ENCODE measurements at regions not wholly inside any gene's neighbourhood (a gene's known extent, or its start where the extent isn't known, plus 50 kb on each side); places are given as distances from the start of the nearest gene placed in this dataset.

- Mint-ChIP-seq H3K4me1 (ENCODE audit: low read depth) (no peaks in the 10 kb centered on the region), H3K36me3 (ENCODE audit: low read depth) (no peaks in the 10 kb centered on the region), H3K4me3 (no peak overlapping the region), H3K27me3 (no peaks in the 10 kb centered on the region), H3K9me3 (peaks cover 11% of the 10 kb centered on the region), H3K27ac (no peak overlapping the region)
- CTCF ChIA-PET: no interaction called here
- POLR2A ChIA-PET: no interaction called here
- intact Hi-C loops (cut with micrococcal nuclease): no loop called here
- DNase-seq (no peak), ATAC-seq (no peak)
- no peak for TF ChIP-seq CTCF (IDR thresholded peaks at IDR 0.05)
Observed at GRCh38 chr11:97445561-97445960, 1055.7 kb downstream of the JRKL start.

- POLR2A ChIA-PET: no interaction called here
- DNase-seq (no peak), ATAC-seq (no peak)
- intact Hi-C loops (cut with micrococcal nuclease): no loop called here
- Mint-ChIP-seq H3K9me3 (peaks cover 12% of the 10 kb centered on the region), H3K36me3 (ENCODE audit: low read depth) (no peaks in the 10 kb centered on the region), H3K4me3 (no peak overlapping the region), H3K4me1 (ENCODE audit: low read depth) (no peaks in the 10 kb centered on the region), H3K27ac (no peak overlapping the region), H3K27me3 (no peaks in the 10 kb centered on the region)
- CTCF ChIA-PET: no interaction called here
- TF ChIP-seq CTCF (IDR thresholded peaks at IDR 0.05): no peak
Observed at GRCh38 chr11:97451441-97451840, 1061.6 kb downstream of the JRKL start.

- no peaks in the 10 kb centered on the region for H3K27me3 Mint-ChIP-seq
- no peak overlapping the region for H3K27ac Mint-ChIP-seq
- ChIA-PET CTCF (no interaction called here), POLR2A (no interaction called here)
- H3K9me3 Mint-ChIP-seq: peaks cover 14% of the 10 kb centered on the region
- intact Hi-C loops (cut with micrococcal nuclease): no loop called here
- DNase-seq (no peak), ATAC-seq (no peak)
- no peak overlapping the region for H3K4me3 Mint-ChIP-seq
- no peaks in the 10 kb centered on the region for H3K4me1 Mint-ChIP-seq (ENCODE audit: low read depth)
- no peaks in the 10 kb centered on the region for H3K36me3 Mint-ChIP-seq (ENCODE audit: low read depth)
- no peak for TF ChIP-seq CTCF (IDR thresholded peaks at IDR 0.05)
Observed at GRCh38 chr11:97454988-97455387, 1065.2 kb downstream of the JRKL start.

- DNase-seq (no peak), ATAC-seq (no peak)
- intact Hi-C loops (cut with micrococcal nuclease): no loop called here
- Mint-ChIP-seq H3K9me3 (peaks cover 24% of the 10 kb centered on the region), H3K4me3 (no peak overlapping the region), H3K4me1 (ENCODE audit: low read depth) (no peaks in the 10 kb centered on the region), H3K27me3 (no peaks in the 10 kb centered on the region), H3K27ac (no peak overlapping the region), H3K36me3 (ENCODE audit: low read depth) (no peaks in the 10 kb centered on the region)
- CTCF ChIA-PET: no interaction called here
- POLR2A ChIA-PET: no interaction called here
- TF ChIP-seq CTCF (IDR thresholded peaks at IDR 0.05): no peak
Observed at GRCh38 chr11:97460091-97460490, 1070.3 kb downstream of the JRKL start.

- H3K4me1 Mint-ChIP-seq (ENCODE audit: low read depth): no peaks in the 10 kb centered on the region
- H3K9me3 Mint-ChIP-seq: peaks cover 19% of the 10 kb centered on the region
- no peak overlapping the region for H3K27ac Mint-ChIP-seq
- DNase-seq (no peak), ATAC-seq (no peak)
- no peak overlapping the region for H3K4me3 Mint-ChIP-seq
- ChIA-PET CTCF (no interaction called here), POLR2A (no interaction called here)
- no peaks in the 10 kb centered on the region for H3K36me3 Mint-ChIP-seq (ENCODE audit: low read depth)
- no peaks in the 10 kb centered on the region for H3K27me3 Mint-ChIP-seq
- TF ChIP-seq CTCF (IDR thresholded peaks at IDR 0.05): no peak
- intact Hi-C loops (cut with micrococcal nuclease): no loop called here
Observed at GRCh38 chr11:97461044-97461880, 1071.4 kb downstream of the JRKL start.
